ENCODE measurements at regions not wholly inside any gene's neighbourhood (a gene's known extent, or its start where the extent isn't known, plus 50 kb on each side); places are given as distances from the start of the nearest gene placed in this dataset.
A peak's percentile ranks its signal among the peaks of the same experiment; 100 is the strongest.

- Histone ChIP-seq H3K4me1 (peaks cover 5 to 7% (median 6%) of the 10 kb centered on the region in 3 donors), H3K4me3 (no peak overlapping the region), H3K27me3 (no peaks in the 10 kb centered on the region), H3K36me3 (no peaks in the 10 kb centered on the region), H3K27ac (no peak overlapping the region), H3K9me3 (no peaks in the 10 kb centered on the region)
- intact Hi-C loops (cut with DNase I), result no loop called here
- no peak for TF ChIP-seq CTCF (IDR thresholded peaks at IDR 0.05)
- FAIRE-seq, result no peak
- no peak for ATAC-seq
- 73 to 76% methylated on average over 12 of the region's 12 CpGs for WGBS, 2 donors
- DNase-seq, result no peak
Observed at GRCh38 chr13:40486518-40487163, 179.8 kb downstream of the FOXO1 start.

- H3K27me3 ChIP-seq, result no peaks in the 10 kb centered on the region
- no peak for TF ChIP-seq CTCF (IDR thresholded peaks at IDR 0.05)
- intact Hi-C loops (cut with DNase I), result no loop called here
- no peak overlapping the region for H3K4me3 ChIP-seq
- DNase-seq (no peak), FAIRE-seq (no peak), ATAC-seq (no peak)
- no peak overlapping the region for H3K27ac ChIP-seq
- no peaks in the 10 kb centered on the region for H3K36me3 ChIP-seq
- H3K4me1 ChIP-seq, result peaks cover 5 to 7% (median 6%) of the 10 kb centered on the region in 3 donors
- H3K9me3 ChIP-seq, result no peaks in the 10 kb centered on the region
- 94 to 96% methylated on average over 21 of the region's 21 CpGs for whole genome bisulfite sequencing, 2 donors
Observed at GRCh38 chr13:40488869-40489391, 177.5 kb downstream of the FOXO1 start.

- WGBS, 2 donors, result 60 to 61% methylated on average over 7 of the region's 7 CpGs
- intact Hi-C loops (cut with DNase I), result no loop called here
- H3K27me3 ChIP-seq, result no peaks in the 10 kb centered on the region
- no peak for TF ChIP-seq CTCF (IDR thresholded peaks at IDR 0.05)
- ATAC-seq (peak in 3 of 4 donors; percentile 32 to 36 (median 34)), FAIRE-seq (no peak), DNase-seq (no peak)
- H3K4me1 ChIP-seq, result peaks cover 0 to 5% (median 5%) of the 10 kb centered on the region in 3 donors
- no peak overlapping the region for H3K27ac ChIP-seq
- no peak overlapping the region for H3K4me3 ChIP-seq
- H3K9me3 ChIP-seq, result no peaks in the 10 kb centered on the region
- no peaks in the 10 kb centered on the region for H3K36me3 ChIP-seq
Observed at GRCh38 chr13:40490086-40490758, 176.2 kb downstream of the FOXO1 start.

- 81 to 88% methylated on average over 9 of the region's 9 CpGs for WGBS, 2 donors
Observed at GRCh38 chr13:40492511-40492910, 173.9 kb downstream of the FOXO1 start.

More at GRCh38 chr13:40492511-40492910, 173.9 kb downstream of the FOXO1 start:
- Histone ChIP-seq H3K27me3 (no peaks in the 10 kb centered on the region), H3K27ac (no peak overlapping the region), H3K9me3 (no peaks in the 10 kb centered on the region), H3K36me3 (no peaks in the 10 kb centered on the region), H3K4me3 (no peak overlapping the region), H3K4me1 (no peaks in the 10 kb centered on the region)
- DNase-seq (no peak), ATAC-seq (no peak), FAIRE-seq (no peak)
- TF ChIP-seq CTCF (IDR thresholded peaks at IDR 0.05), result no peak
- intact Hi-C loops (cut with DNase I), result no loop called here

Data from pancreas (tissue), 10 donors.